ENCODE measurements at regions not wholly inside any gene's neighbourhood (a gene's known extent, or its start where the extent isn't known, plus 50 kb on each side); places are given as distances from the start of the nearest gene placed in this dataset.

GRCh38 chr3:159482994-159483367 lies 505.7 kb upstream of the IL12A start:
- Mint-ChIP-seq H3K27ac (no peak overlapping the region), H3K27me3 (ENCODE audit: low read depth in 2 of 2) (no peaks in the 10 kb centered on the region), H3K4me3 (no peak overlapping the region), H3K4me1 (no peaks in the 10 kb centered on the region), H3K9me3 (peaks cover 9 to 10% of the 10 kb centered on the region in 2 donors), H3K36me3 (no peaks in the 10 kb centered on the region)
- intact Hi-C loops (cut with micrococcal nuclease) = no loop called here
- H3K27ac ChIP-seq (ENCODE audit: low read length) = no peak overlapping the region
- no peaks in the 10 kb centered on the region for H3K36me3 ChIP-seq (ENCODE audit: control insufficient read depth, insufficient read depth, low read length)
- no peaks in the 10 kb centered on the region for H3K27me3 ChIP-seq (ENCODE audit: control insufficient read depth, insufficient read depth, low read length)
- ATAC-seq (no peak), DNase-seq (no peak)
- H3K9me3 ChIP-seq (ENCODE audit: control insufficient read depth, insufficient read depth, low read length) = peaks cover 3% of the 10 kb centered on the region
- 73% methylated on average over 4 of the region's 5 CpGs for WGBS (ENCODE audit: insufficient coverage)
- H3K4me1 ChIP-seq (ENCODE audit: control insufficient read depth, insufficient read depth, low read length) = no peaks in the 10 kb centered on the region
- H3K4me3 ChIP-seq (ENCODE audit: low read length) = no peak overlapping the region
- TF ChIP-seq CTCF (IDR thresholded peaks at IDR 0.05) = no peak

- Histone ChIP-seq H3K27me3 (ENCODE audit: control insufficient read depth, insufficient read depth, low read length) (no peaks in the 10 kb centered on the region), H3K9me3 (ENCODE audit: control insufficient read depth, insufficient read depth, low read length) (no peaks in the 10 kb centered on the region), H3K4me1 (ENCODE audit: control insufficient read depth, insufficient read depth, low read length) (no peaks in the 10 kb centered on the region), H3K27ac (ENCODE audit: low read length) (no peak overlapping the region), H3K4me3 (ENCODE audit: low read length) (no peak overlapping the region), H3K36me3 (ENCODE audit: control insufficient read depth, insufficient read depth, low read length) (no peaks in the 10 kb centered on the region)
- Mint-ChIP-seq H3K4me1 (no peaks in the 10 kb centered on the region), H3K27me3 (ENCODE audit: low read depth in 2 of 2) (no peaks in the 10 kb centered on the region), H3K27ac (no peak overlapping the region), H3K36me3 (peaks cover 12% of the 10 kb centered on the region), H3K4me3 (no peak overlapping the region), H3K9me3 (peaks cover 3 to 10% of the 10 kb centered on the region in 2 donors)
- 53% methylated on average over 2 of the region's 2 CpGs for WGBS (ENCODE audit: insufficient coverage)
- ATAC-seq (no peak), DNase-seq (no peak)
- no peak for TF ChIP-seq CTCF (IDR thresholded peaks at IDR 0.05)
- intact Hi-C loops (cut with micrococcal nuclease) = no loop called here
Measured at GRCh38 chr3:159486580-159486979, 502.1 kb upstream of the IL12A start.

GRCh38 chr3:159487304-159487703 lies 501.3 kb upstream of the IL12A start:
- no peak for TF ChIP-seq CTCF (IDR thresholded peaks at IDR 0.05)
- no peak overlapping the region for H3K4me3 ChIP-seq (ENCODE audit: low read length)
- no peaks in the 10 kb centered on the region for H3K4me1 ChIP-seq (ENCODE audit: control insufficient read depth, insufficient read depth, low read length)
- H3K27ac ChIP-seq (ENCODE audit: low read length) = no peak overlapping the region
- intact Hi-C loops (cut with micrococcal nuclease) = no loop called here
- DNase-seq (no peak), ATAC-seq (no peak)
- Mint-ChIP-seq H3K27me3 (ENCODE audit: low read depth in 2 of 2) (no peaks in the 10 kb centered on the region), H3K9me3 (peaks cover 3 to 9% of the 10 kb centered on the region in 2 donors), H3K4me3 (no peak overlapping the region), H3K36me3 (peaks cover 12% of the 10 kb centered on the region), H3K27ac (no peak overlapping the region), H3K4me1 (no peaks in the 10 kb centered on the region)
- H3K27me3 ChIP-seq (ENCODE audit: control insufficient read depth, insufficient read depth, low read length) = no peaks in the 10 kb centered on the region
- no peaks in the 10 kb centered on the region for H3K36me3 ChIP-seq (ENCODE audit: control insufficient read depth, insufficient read depth, low read length)
- no peaks in the 10 kb centered on the region for H3K9me3 ChIP-seq (ENCODE audit: control insufficient read depth, insufficient read depth, low read length)
- 40% methylated on average over 2 of the region's 2 CpGs for WGBS (ENCODE audit: insufficient coverage)

DNA sequence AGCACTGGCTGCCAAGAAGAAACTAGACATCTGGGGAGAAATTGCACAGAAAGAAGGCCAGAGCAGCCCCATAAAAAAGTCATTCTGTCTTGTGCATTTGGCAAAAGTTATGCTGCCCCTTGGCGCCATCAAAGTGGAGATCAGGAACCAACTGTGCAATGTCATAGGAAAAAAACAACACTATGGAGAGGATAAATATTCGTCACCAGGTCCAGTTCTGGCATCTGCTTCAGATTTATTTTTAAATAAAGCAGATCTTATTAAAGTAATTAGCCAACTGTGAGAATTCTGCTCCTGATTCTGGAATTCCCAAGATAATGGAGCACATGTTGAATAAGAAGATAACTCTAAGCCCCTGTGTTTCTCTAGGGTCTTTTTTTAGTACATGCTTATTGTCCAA lies 500.0 kb upstream of the IL12A start:
- WGBS (ENCODE audit: insufficient coverage) = 90% methylated on average over 2 of the region's 2 CpGs
- Mint-ChIP-seq H3K4me1 (no peaks in the 10 kb centered on the region), H3K9me3 (peaks cover 4 to 12% of the 10 kb centered on the region in 2 donors), H3K4me3 (no peak overlapping the region), H3K27ac (no peak overlapping the region), H3K27me3 (ENCODE audit: low read depth in 2 of 2) (no peaks in the 10 kb centered on the region), H3K36me3 (peaks cover 12% of the 10 kb centered on the region)
- Histone ChIP-seq H3K9me3 (ENCODE audit: control insufficient read depth, insufficient read depth, low read length) (no peaks in the 10 kb centered on the region), H3K27me3 (ENCODE audit: control insufficient read depth, insufficient read depth, low read length) (no peaks in the 10 kb centered on the region), H3K27ac (ENCODE audit: low read length) (no peak overlapping the region), H3K4me3 (ENCODE audit: low read length) (no peak overlapping the region), H3K4me1 (ENCODE audit: control insufficient read depth, insufficient read depth, low read length) (no peaks in the 10 kb centered on the region), H3K36me3 (ENCODE audit: control insufficient read depth, insufficient read depth, low read length) (no peaks in the 10 kb centered on the region)
- DNase-seq (no peak), ATAC-seq (no peak)
- intact Hi-C loops (cut with micrococcal nuclease) = no loop called here
- TF ChIP-seq CTCF (IDR thresholded peaks at IDR 0.05) = no peak

All from natural killer cell (primary cell).